Activated T-helper 2 cell treated with anti-CD3 and anti-CD28 coated beads, Interferon-gamma antibody, Interleukin-2, Interleukin-4, amounts not matched to agents 10 μg/mL and 5 μg/mL and 100 μg/mL, durations not matched to agents 14 hours and 24 hours and 36 hours (primary cell): ENCODE measurements at regions not wholly inside any gene's neighbourhood (a gene's known extent, or its start where the extent isn't known, plus 50 kb on each side); places are given as distances from the start of the nearest gene placed in this dataset.

Experiments
- DNase-seq: peaks from one replicate; pipeline ENCODE4 v3.0.0; 2021; ENCODE audit warnings: low spot score
- H3K27ac Mint-ChIP-seq: one replicate; pipeline ENCODE4 v1.8.0; 2021; ENCODE audit warnings: mixed read lengths
- H3K27me3 Mint-ChIP-seq: one replicate; pipeline ENCODE4 v1.8.0; 2021; ENCODE audit warnings: low read depth, mixed read lengths
- H3K36me3 Mint-ChIP-seq: one replicate; pipeline ENCODE4 v1.8.0; 2021; ENCODE audit warnings: low read depth, mixed read lengths
- H3K4me1 Mint-ChIP-seq: one replicate; pipeline ENCODE4 v1.8.0; 2021; ENCODE audit warnings: low read depth, mixed read lengths
- H3K4me3 Mint-ChIP-seq: one replicate; pipeline ENCODE4 v1.8.0; 2021; ENCODE audit warnings: low read depth, mild to moderate bottlenecking, moderate library complexity, mixed read lengths
- H3K9me3 Mint-ChIP-seq: one replicate; pipeline ENCODE4 v1.8.0; 2021; ENCODE audit warnings: mixed read lengths
- intact Hi-C: fragments of 100-400 bp; cut with micrococcal nuclease; formaldehyde crosslinking; loops from one replicate; pipeline ENCODE4 v1.15.1; 2023

DNA sequence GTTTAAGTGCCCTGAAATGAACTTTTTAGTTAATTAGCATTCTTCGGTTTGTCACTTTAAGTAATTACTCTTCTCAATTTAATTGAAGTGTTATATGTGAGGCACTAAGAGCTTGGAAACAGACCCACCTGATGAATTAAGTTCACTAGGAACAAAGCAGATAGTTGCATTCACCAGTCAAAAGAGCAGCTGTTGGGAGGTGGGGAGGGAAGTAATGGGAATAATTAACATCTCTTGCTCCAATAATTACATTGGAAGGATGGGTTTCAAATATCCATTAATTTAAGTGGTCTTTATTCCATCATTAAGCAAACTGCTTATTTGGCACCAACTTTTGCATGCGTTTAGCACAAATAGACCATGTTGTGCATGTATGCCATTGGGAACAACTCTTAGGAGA is 667.2 kb downstream of the GALC start:
- Mint-ChIP-seq H3K9me3 (peaks cover 31% of the 10 kb centered on the region), H3K36me3 (no peaks in the 10 kb centered on the region), H3K27ac (no peak overlapping the region), H3K27me3 (no peaks in the 10 kb centered on the region), H3K4me1 (no peaks in the 10 kb centered on the region), H3K4me3 (no peak overlapping the region)
- intact Hi-C loops, result no loop called here
- DNase-seq, result no peak

GRCh38 chr14:87323191-87323590 is 669.8 kb downstream of the GALC start:
- Mint-ChIP-seq H3K4me3 (no peak overlapping the region), H3K36me3 (no peaks in the 10 kb centered on the region), H3K9me3 (peaks cover 28% of the 10 kb centered on the region), H3K27ac (no peak overlapping the region), H3K4me1 (no peaks in the 10 kb centered on the region), H3K27me3 (no peaks in the 10 kb centered on the region)
- DNase-seq, result no peak
- intact Hi-C loops, result no loop called here

GRCh38 chr14:87321548-87321947 is 671.4 kb downstream of the GALC start:
- Mint-ChIP-seq H3K4me3 (no peak overlapping the region), H3K9me3 (peaks cover 33% of the 10 kb centered on the region), H3K27ac (no peak overlapping the region), H3K36me3 (no peaks in the 10 kb centered on the region), H3K4me1 (no peaks in the 10 kb centered on the region), H3K27me3 (no peaks in the 10 kb centered on the region)
- no peak for DNase-seq
- intact Hi-C loops, result no loop called here

DNA sequence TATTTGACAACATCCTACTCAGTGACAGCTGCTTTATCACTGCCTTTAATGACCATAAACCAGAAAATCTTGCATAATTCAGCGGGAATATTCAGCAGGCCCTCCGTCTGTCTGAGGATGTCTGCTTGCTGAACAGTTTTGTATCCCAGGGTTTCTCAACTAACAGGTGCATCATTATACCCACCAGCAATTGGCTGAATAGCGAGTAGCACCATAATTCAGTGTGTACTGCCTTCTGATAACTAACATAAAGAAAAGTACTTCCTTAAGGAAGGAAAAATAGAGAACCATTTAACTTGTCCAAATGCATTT is 680.1 kb downstream of the GALC start:
- Mint-ChIP-seq H3K4me1 (no peaks in the 10 kb centered on the region), H3K27me3 (no peaks in the 10 kb centered on the region), H3K27ac (no peak overlapping the region), H3K4me3 (no peak overlapping the region), H3K9me3 (peaks cover 41% of the 10 kb centered on the region), H3K36me3 (no peaks in the 10 kb centered on the region)
- DNase-seq, result no peak
- intact Hi-C loops, result no loop called here

GRCh38 chr14:87312169-87312893 is 680.7 kb downstream of the GALC start:
- intact Hi-C loops, result no loop called here
- no peak overlapping the region for H3K4me3 Mint-ChIP-seq
- no peaks in the 10 kb centered on the region for H3K36me3 Mint-ChIP-seq
- no peaks in the 10 kb centered on the region for H3K4me1 Mint-ChIP-seq
- H3K27me3 Mint-ChIP-seq, result no peaks in the 10 kb centered on the region
- H3K9me3 Mint-ChIP-seq, result peaks cover 38% of the 10 kb centered on the region
- no peak for DNase-seq
- H3K27ac Mint-ChIP-seq, result no peak overlapping the region

- H3K36me3 Mint-ChIP-seq, result no peaks in the 10 kb centered on the region
- no peaks in the 10 kb centered on the region for H3K27me3 Mint-ChIP-seq
- intact Hi-C loops, result no loop called here
- H3K4me3 Mint-ChIP-seq, result no peak overlapping the region
- DNase-seq, result no peak
- H3K27ac Mint-ChIP-seq, result no peak overlapping the region
- H3K9me3 Mint-ChIP-seq, result peaks cover 30% of the 10 kb centered on the region
- H3K4me1 Mint-ChIP-seq, result no peaks in the 10 kb centered on the region
Observed at GRCh38 chr14:87309557-87309956, 683.4 kb downstream of the GALC start.

DNA sequence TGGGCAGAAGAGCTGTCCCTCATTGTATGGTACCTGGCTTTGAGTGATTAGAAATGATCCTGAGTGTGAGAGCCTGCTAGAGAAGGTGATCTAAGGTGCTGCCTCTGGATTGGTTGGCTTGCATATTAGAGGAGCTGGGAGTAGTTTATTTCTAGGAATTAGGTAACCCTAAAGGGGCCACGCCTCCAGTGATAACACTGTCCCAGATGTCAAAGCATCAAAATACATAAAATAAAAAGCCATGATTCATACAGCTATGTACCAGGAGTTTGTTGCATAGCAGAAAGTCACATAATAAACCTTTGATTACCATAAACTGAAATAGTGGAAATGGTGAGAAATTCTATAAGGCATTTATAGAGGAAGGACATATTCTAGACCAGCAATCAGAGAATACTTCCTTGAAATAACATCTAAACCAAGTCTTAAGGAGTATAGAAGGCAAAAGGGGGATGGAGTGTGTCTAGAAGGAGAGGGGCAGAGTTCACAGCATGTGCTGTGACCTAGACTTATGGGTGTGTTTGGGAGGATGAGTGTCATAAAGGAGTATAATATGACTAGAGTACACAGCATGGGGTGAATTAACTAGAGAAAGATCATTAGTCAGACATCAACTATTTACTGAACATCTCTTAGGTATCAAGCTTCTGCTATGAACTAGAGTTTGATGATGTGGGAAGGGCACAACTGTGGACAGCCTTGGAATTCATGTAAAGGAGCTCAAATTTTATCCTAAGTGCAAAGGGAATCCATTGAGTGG is 686.4 kb downstream of the GALC start:
- H3K27me3 Mint-ChIP-seq, result no peaks in the 10 kb centered on the region
- H3K4me1 Mint-ChIP-seq, result no peaks in the 10 kb centered on the region
- intact Hi-C loops, result no loop called here

GRCh38 chr14:87305345-87305744 is 687.6 kb downstream of the GALC start:
- H3K4me3 Mint-ChIP-seq, result no peak overlapping the region
- no peaks in the 10 kb centered on the region for H3K4me1 Mint-ChIP-seq
- intact Hi-C loops, result no loop called here
- H3K27me3 Mint-ChIP-seq, result no peaks in the 10 kb centered on the region
- DNase-seq, result no peak
- no peaks in the 10 kb centered on the region for H3K36me3 Mint-ChIP-seq
- H3K27ac Mint-ChIP-seq, result no peak overlapping the region
- H3K9me3 Mint-ChIP-seq, result peaks cover 20% of the 10 kb centered on the region

More for the DNA sequence above, 686.4 kb downstream of the GALC start:
- H3K9me3 Mint-ChIP-seq, result peaks cover 17% of the 10 kb centered on the region
- H3K4me3 Mint-ChIP-seq, result no peak overlapping the region
- H3K36me3 Mint-ChIP-seq, result no peaks in the 10 kb centered on the region
- no peak overlapping the region for H3K27ac Mint-ChIP-seq
- no peak for DNase-seq

GRCh38 chr14:87304404-87304803 is 688.6 kb downstream of the GALC start:
- Mint-ChIP-seq H3K36me3 (no peaks in the 10 kb centered on the region), H3K27me3 (no peaks in the 10 kb centered on the region), H3K9me3 (peaks cover 14% of the 10 kb centered on the region), H3K4me3 (no peak overlapping the region), H3K27ac (no peak overlapping the region), H3K4me1 (no peaks in the 10 kb centered on the region)
- intact Hi-C loops, result no loop called here
- DNase-seq, result no peak

GRCh38 chr14:87286826-87287225 is 706.2 kb downstream of the GALC start:
- DNase-seq, result no peak
- intact Hi-C loops, result no loop called here
- Mint-ChIP-seq H3K27me3 (no peaks in the 10 kb centered on the region), H3K27ac (no peak overlapping the region), H3K4me3 (no peak overlapping the region), H3K4me1 (no peaks in the 10 kb centered on the region), H3K36me3 (no peaks in the 10 kb centered on the region), H3K9me3 (peaks cover 32% of the 10 kb centered on the region)

DNA sequence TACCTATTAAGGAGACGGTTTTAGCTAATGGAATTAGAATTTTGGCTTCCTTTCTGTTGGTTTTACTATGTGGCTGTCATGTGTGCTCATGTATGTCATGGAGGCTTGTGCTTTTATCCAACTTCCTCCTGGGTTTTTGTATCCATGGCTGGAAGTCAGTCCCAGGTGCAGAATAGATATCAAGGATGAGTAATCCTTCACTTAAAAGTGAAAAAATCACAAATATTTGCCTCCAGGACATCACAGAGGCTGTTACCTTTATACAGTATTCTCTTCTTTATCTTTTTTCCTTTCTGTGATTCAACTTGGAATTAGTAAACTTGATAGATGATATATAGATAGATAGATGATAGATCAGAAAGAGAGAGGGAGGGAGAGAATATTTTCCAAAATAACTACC is 706.8 kb downstream of the GALC start:
- H3K9me3 Mint-ChIP-seq, result peaks cover 38% of the 10 kb centered on the region
- intact Hi-C loops, result no loop called here
- DNase-seq, result no peak
- H3K4me3 Mint-ChIP-seq, result no peak overlapping the region
- no peaks in the 10 kb centered on the region for H3K36me3 Mint-ChIP-seq
- H3K4me1 Mint-ChIP-seq, result no peaks in the 10 kb centered on the region
- H3K27ac Mint-ChIP-seq, result no peak overlapping the region
- H3K27me3 Mint-ChIP-seq, result no peaks in the 10 kb centered on the region

DNA sequence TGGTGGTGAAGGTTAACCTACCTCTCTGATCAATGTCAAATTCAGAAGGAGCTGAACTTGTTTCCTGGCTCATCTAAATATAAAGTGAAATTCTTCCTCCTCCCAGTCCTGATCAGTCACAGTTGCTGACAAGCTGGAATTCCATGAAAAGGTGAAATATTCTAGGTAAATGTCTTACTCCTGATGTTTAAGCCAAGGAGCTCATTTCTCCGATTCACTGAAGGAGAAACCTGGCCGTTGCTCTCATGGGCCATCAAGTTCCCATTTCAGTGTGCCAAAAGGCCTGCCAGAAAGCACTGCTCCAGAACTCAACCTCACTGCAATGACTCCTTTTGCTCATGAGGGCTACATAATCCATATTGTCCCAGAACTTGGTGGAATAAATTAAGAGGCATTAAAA is 707.5 kb downstream of the GALC start:
- DNase-seq, result no peak
- no peaks in the 10 kb centered on the region for H3K36me3 Mint-ChIP-seq
- no peaks in the 10 kb centered on the region for H3K4me1 Mint-ChIP-seq
- H3K4me3 Mint-ChIP-seq, result no peak overlapping the region
- H3K27me3 Mint-ChIP-seq, result no peaks in the 10 kb centered on the region
- no peak overlapping the region for H3K27ac Mint-ChIP-seq
- peaks cover 35% of the 10 kb centered on the region for H3K9me3 Mint-ChIP-seq
- intact Hi-C loops, result no loop called here

DNA sequence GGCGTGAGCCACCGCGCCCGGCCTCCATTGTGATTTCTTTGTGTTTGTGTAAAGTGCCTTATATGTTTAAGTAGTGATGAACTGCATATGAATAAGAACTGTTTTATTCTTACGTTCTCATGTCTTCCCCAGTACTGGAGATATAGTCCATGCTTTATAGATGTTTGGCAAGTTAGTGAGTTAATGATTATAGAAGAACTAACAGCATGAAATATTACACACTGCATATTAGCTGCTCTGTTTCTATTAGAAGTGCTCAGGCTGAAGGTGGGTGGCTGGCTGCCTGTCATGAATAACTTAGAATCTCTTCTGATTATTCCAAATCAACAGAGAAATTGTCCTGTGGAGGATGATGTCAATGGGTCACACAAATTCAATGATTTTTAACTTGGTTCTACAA is 709.4 kb downstream of the GALC start:
- H3K27me3 Mint-ChIP-seq, result no peaks in the 10 kb centered on the region
- peaks cover 26% of the 10 kb centered on the region for H3K9me3 Mint-ChIP-seq
- no peaks in the 10 kb centered on the region for H3K4me1 Mint-ChIP-seq
- no peak overlapping the region for H3K27ac Mint-ChIP-seq
- no peak for DNase-seq
- intact Hi-C loops, result no loop called here
- no peak overlapping the region for H3K4me3 Mint-ChIP-seq
- H3K36me3 Mint-ChIP-seq, result no peaks in the 10 kb centered on the region
